GM18519 (cell line): ENCODE measurements at regions not wholly inside any gene's neighbourhood (a gene's known extent, or its start where the extent isn't known, plus 50 kb on each side); places are given as distances from the start of the nearest gene placed in this dataset.
"Not testable (repeated sequence)": the region's sequence is repeated elsewhere in the genome, so short reads cannot be mapped to it uniquely, and the experiment has no call there.

ENCODE experiments used
- ATAC-seq: cut with Tn5 transposase; IDR thresholded peaks from one replicate; pipeline ENCODE4 v1.9.1; 2021; ENCODE audit warnings: mild to moderate bottlenecking, moderate library complexity; ENCODE audit not compliant: unreplicated experiment, low FRiP score

- ATAC-seq, result no peak
These were observed 338.1 kb downstream of the RFC3 start for GRCh38 chr13:34155931-34156607.

GRCh38 chr13:34156841-34157365 lies 339.0 kb downstream of the RFC3 start:
- ATAC-seq, result peak; percentile 100

GRCh38 chr13:34159946-34160345 lies 342.0 kb downstream of the RFC3 start:
- no peak for ATAC-seq

- ATAC-seq, result no peak
These were observed 344.1 kb downstream of the RFC3 start for GRCh38 chr13:34161931-34162543.

GRCh38 chr13:34162544-34162933 lies 344.6 kb downstream of the RFC3 start:
- no peak for ATAC-seq

- ATAC-seq, result no peak
These were observed 346.6 kb downstream of the RFC3 start for GRCh38 chr13:34164582-34164981.

- no peak for ATAC-seq
These were observed 347.2 kb downstream of the RFC3 start for GRCh38 chr13:34165158-34165557.

- ATAC-seq, result no peak
These were observed 348.5 kb downstream of the RFC3 start for GRCh38 chr13:34166406-34166805.

GRCh38 chr13:34167347-34167746 lies 349.4 kb downstream of the RFC3 start:
- no peak for ATAC-seq

- ATAC-seq, result no peak
These were observed 354.1 kb downstream of the RFC3 start for GRCh38 chr13:34172048-34172447.

GRCh38 chr13:34174671-34175145 lies 356.8 kb downstream of the RFC3 start:
- ATAC-seq, result no peak

GRCh38 chr13:34175551-34175950 lies 357.6 kb downstream of the RFC3 start:
- ATAC-seq, result no peak

- ATAC-seq, result no peak
These were observed 358.7 kb downstream of the RFC3 start for GRCh38 chr13:34176633-34177032.

- no peak for ATAC-seq
These were observed 361.5 kb downstream of the RFC3 start for GRCh38 chr13:34179481-34179880.

- no peak for ATAC-seq
These were observed 362.0 kb downstream of the RFC3 start for GRCh38 chr13:34179927-34180326.

- ATAC-seq, result not testable (repeated sequence)
These were observed 363.3 kb downstream of the RFC3 start for GRCh38 chr13:34181256-34181655.

GRCh38 chr13:34189946-34190345 lies 372.0 kb downstream of the RFC3 start:
- ATAC-seq, result no peak

GRCh38 chr13:34201050-34201913 lies 383.3 kb downstream of the RFC3 start:
- ATAC-seq, result no peak

GRCh38 chr13:34207334-34207733 lies 389.4 kb downstream of the RFC3 start:
- ATAC-seq, result no peak

- ATAC-seq, result no peak
These were observed 389.9 kb downstream of the RFC3 start for GRCh38 chr13:34207872-34208271.

GRCh38 chr13:34208336-34208735 lies 390.4 kb downstream of the RFC3 start:
- no peak for ATAC-seq
